Body of pancreas (tissue), 4 donors: ENCODE measurements at regions not wholly inside any gene's neighbourhood (a gene's known extent, or its start where the extent isn't known, plus 50 kb on each side); places are given as distances from the start of the nearest gene placed in this dataset.

Source experiments
- ATAC-seq: fragments of 150-250 bp; one replicate; pipeline ENCODE4 v1.9.1; 2016
- DNase-seq, 4 donors: peaks; one replicate each; pipeline ENCODE4 v3.0.0-alpha.2; 2019
- H3K27ac ChIP-seq, 4 donors: fragments of 200-600 bp; sonication (generic); 1 replicate in 3 of 4; 2 replicates in 1 of 4; pipeline versions ENCODE4 v1.5.1 to v1.6.1; 2016 to 2019; ENCODE audit warnings: mild to moderate bottlenecking in 1 of 4, mixed read lengths in 1 of 4, moderate library complexity in 1 of 4
- H3K27me3 ChIP-seq, 2 donors: fragments of 200-600 bp; sonication (generic); one replicate each; pipeline ENCODE4 v1.6.0; 2016; ENCODE audit warnings: mild to moderate bottlenecking in 1 of 2
- H3K36me3 ChIP-seq, 2 donors: fragments of 200-600 bp; sonication (generic); replicated peaks in 1 of 2; 2 replicates each; pipeline ENCODE4 v1.5.1; 2016; ENCODE audit warnings: low read depth in 2 of 2; ENCODE audit not compliant: insufficient read depth in 1 of 2
- H3K4me1 ChIP-seq: fragments of 200-600 bp; sonication (generic); one replicate; pipeline ENCODE4 v1.6.0; 2016
- H3K4me3 ChIP-seq, 2 donors: fragments of 200-600 bp; sonication (generic); 1 replicate in 1 of 2; 2 replicates in 1 of 2; pipeline ENCODE4 v1.5.1; 2016 to 2019
- H3K9me3 ChIP-seq, 3 donors: fragments of 200-600 bp; sonication (generic); 1 replicate in 2 of 3; 2 replicates in 1 of 3; pipeline ENCODE4 v1.5.1; 2016
- POLR2A ChIP-seq, 3 donors: fragments of 450-650 bp; IDR thresholded peaks; one replicate each; pipeline ENCODE4 v1.6.1; 2016; ENCODE audit warnings: antibody characterized with exemption in 3 of 3, mild to moderate bottlenecking in 2 of 3
- WGBS, 2 donors: methylation state at CpG; one replicate each; pipeline ENCODE4 v1.1.5; 2017; 5-methylcytosine and 5-hydroxymethylcytosine counted together
- intact Hi-C: fragments of 100-400 bp; cut with DNase I; formaldehyde crosslinking; loops from one replicate; pipeline ENCODE4 v1.15.1; 2023
- TF ChIP-seq, protein P1 (sequence below), 7 experiments: fragments of 450-650 bp in 4 of 7; fragments of 200-600 bp in 3 of 7; sonication (generic) in 3 of 7; IDR thresholded peaks; one replicate each; pipeline ENCODE4 v1.5.1; 2016 to 2019; ENCODE audit warnings: antibody characterized with exemption in 7 of 7

DNA sequence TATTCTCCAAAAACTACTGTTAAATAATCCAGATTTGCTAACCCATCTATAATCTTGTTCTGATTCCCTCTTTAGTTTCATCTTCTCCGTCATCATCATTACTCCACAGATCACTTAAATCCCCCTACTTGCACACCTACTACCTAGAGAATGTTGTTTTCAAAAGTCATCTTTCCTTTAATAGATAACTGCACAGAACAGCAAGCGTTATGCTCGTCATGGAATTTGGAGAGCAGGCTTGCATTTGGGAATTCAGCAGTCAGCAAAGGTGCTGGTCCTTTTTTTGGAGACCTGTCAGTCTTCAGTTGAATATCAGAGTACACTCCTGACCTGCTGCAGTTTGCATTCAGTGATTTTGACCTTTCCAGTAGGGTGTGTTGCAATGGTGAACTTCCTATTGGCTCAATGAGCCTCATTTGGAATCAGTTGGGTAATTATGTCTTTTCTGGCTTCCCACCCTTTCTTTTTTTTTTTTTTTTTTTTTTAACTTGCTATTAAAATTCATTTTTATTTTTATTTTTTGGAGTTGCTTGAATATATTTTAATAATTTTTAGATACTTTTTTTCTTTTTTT, 110.6 kb downstream of the HNRNPLL start:
- H3K4me3 ChIP-seq, result no peak overlapping the region
- H3K27me3 ChIP-seq, result no peaks in the 10 kb centered on the region
- H3K4me1 ChIP-seq, result no peaks in the 10 kb centered on the region
- WGBS, 2 donors, result 87 to 90% methylated on average over 3 of the region's 3 CpGs
- ATAC-seq, result no peak
- H3K27ac ChIP-seq, result no peak overlapping the region
- intact Hi-C loops, result no loop called here
- no peaks in the 10 kb centered on the region for H3K36me3 ChIP-seq
- no peak for TF ChIP-seq POLR2A (IDR thresholded peaks at IDR 0.05)
- TF ChIP-seq, protein P1, sequence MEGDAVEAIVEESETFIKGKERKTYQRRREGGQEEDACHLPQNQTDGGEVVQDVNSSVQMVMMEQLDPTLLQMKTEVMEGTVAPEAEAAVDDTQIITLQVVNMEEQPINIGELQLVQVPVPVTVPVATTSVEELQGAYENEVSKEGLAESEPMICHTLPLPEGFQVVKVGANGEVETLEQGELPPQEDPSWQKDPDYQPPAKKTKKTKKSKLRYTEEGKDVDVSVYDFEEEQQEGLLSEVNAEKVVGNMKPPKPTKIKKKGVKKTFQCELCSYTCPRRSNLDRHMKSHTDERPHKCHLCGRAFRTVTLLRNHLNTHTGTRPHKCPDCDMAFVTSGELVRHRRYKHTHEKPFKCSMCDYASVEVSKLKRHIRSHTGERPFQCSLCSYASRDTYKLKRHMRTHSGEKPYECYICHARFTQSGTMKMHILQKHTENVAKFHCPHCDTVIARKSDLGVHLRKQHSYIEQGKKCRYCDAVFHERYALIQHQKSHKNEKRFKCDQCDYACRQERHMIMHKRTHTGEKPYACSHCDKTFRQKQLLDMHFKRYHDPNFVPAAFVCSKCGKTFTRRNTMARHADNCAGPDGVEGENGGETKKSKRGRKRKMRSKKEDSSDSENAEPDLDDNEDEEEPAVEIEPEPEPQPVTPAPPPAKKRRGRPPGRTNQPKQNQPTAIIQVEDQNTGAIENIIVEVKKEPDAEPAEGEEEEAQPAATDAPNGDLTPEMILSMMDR (IDR thresholded peaks at IDR 0.05), result no peak
- no peaks in the 10 kb centered on the region for H3K9me3 ChIP-seq
- DNase-seq, result no peak

DNA sequence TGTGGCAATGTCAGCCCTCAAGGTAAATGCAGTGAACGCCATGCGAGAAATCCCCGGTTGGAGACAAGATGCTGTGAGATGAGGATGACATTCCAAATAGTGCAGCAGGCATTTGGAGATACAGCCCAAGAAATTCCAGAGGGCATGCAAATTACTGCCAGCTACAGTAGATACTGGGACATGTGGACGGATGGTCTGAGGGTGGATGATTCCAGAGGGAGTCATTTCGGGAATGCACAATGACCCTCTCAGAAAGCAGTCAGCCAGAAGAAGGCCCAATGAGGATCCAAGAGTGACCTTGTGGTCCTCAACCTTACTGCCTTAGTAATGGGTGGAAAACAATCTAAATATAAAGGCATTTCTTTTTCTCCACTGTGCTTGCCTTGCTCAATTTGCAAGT, 111.3 kb downstream of the HNRNPLL start:
- DNase-seq (no peak), ATAC-seq (no peak)
- TF ChIP-seq, protein P1 (IDR thresholded peaks at IDR 0.05), result no peak
- TF ChIP-seq POLR2A (IDR thresholded peaks at IDR 0.05), result no peak
- Histone ChIP-seq H3K36me3 (no peaks in the 10 kb centered on the region), H3K27me3 (no peaks in the 10 kb centered on the region), H3K9me3 (no peaks in the 10 kb centered on the region), H3K4me3 (no peak overlapping the region), H3K4me1 (no peaks in the 10 kb centered on the region), H3K27ac (no peak overlapping the region)
- WGBS, 2 donors, result 87% methylated on average over 5 of the region's 5 CpGs
- intact Hi-C loops, result no loop called here

DNA sequence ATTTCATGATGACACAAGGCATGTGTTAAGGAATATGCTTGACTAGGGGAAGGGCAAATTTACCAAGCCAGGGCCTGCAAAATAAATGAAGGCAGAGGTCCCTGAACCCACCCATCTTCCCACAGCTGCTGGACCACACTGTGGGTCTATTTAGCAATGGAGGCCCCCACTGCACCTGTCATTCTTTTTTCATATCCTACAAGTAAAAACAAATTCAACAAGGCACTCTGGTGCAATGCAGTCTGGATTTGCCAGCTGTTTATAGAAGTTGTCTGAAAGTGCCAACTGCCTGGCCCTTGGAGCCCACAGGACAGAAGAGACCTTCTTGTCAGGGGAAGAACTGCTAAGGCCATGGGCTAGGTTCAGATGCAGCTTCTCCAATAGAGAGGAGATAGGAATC, 112.8 kb upstream of the ATL2 start:
- ATAC-seq, result no peak
- no peaks in the 10 kb centered on the region for H3K4me1 ChIP-seq
- H3K9me3 ChIP-seq, result no peaks in the 10 kb centered on the region
- TF ChIP-seq, protein P1 (IDR thresholded peaks at IDR 0.05), result no peak
- no peak for TF ChIP-seq POLR2A (IDR thresholded peaks at IDR 0.05)
- intact Hi-C loops, result no loop called here
- no peak for DNase-seq
- H3K27ac ChIP-seq, result no peak overlapping the region
- H3K36me3 ChIP-seq, result no peaks in the 10 kb centered on the region
- H3K4me3 ChIP-seq, result no peak overlapping the region
- no peaks in the 10 kb centered on the region for H3K27me3 ChIP-seq

DNA sequence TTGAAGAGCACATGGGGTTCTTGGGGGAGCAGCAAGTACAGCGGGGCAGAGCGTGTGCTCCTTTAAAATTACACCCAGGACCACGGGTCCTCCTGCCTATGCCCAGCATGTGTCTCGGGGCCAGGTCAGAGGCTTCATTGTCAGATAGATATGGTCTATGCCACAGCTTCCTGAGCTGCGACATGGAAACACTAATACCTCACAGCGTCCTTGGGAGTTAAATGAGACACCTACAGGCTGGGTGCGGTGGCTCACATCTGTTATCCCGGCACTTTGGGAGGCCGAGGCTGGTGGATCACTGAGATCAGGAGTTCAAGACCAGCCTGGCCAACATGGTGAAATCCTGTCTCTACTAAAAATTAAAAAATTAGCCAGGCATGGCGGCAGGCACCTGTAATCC, 110.8 kb upstream of the ATL2 start:
- no peak overlapping the region for H3K4me3 ChIP-seq
- H3K4me1 ChIP-seq, result no peaks in the 10 kb centered on the region
- 85 to 90% methylated on average over 7 to 10 of the region's 10 CpGs for WGBS, 2 donors
- no peaks in the 10 kb centered on the region for H3K9me3 ChIP-seq
- H3K36me3 ChIP-seq, result no peaks in the 10 kb centered on the region
- intact Hi-C loops, result no loop called here
- ATAC-seq, result no peak
- H3K27ac ChIP-seq, result no peak overlapping the region
- no peak for DNase-seq
- TF ChIP-seq POLR2A (IDR thresholded peaks at IDR 0.05), result no peak
- TF ChIP-seq, protein P1 (IDR thresholded peaks at IDR 0.05), result no peak
- H3K27me3 ChIP-seq, result no peaks in the 10 kb centered on the region

DNA sequence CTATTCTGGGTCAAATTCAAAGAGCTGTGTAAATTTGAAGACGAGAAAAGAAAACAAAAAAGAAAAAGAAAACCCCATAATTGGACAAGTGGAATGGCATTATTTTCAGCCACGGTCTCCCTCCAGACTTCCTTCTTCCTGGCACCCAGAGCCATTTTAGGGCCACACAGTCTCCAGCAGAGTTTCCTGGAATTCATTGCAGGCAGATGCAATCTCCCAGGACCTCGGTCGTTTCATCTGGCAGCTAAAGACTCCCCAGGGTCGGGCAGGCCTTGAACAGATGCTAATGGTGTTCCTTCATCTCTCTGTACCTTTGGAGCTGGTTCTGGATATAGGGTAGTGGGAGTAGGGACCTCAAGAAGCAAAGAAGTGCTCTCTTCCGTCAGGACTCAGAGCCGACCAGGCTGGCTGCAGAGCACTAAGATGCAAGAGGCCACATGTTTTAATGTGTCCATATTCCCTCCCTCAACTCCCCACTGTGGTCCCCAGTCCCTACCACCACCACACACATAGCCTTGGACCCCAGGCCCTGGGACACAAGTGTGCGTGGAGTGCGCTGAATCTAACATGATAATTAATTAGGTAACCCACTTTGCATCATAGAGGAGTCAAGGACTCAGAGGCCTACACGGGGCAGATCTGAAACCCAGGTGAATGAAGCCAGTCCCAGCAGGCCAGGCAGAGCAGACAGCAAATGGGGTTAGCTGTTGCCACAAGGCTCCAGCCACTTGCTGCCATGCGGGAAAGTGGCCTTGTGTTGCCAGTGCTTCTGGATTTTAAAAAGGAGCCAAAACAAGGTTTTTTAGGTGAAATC, 109.3 kb upstream of the ATL2 start:
- Histone ChIP-seq H3K27me3 (no peaks in the 10 kb centered on the region), H3K4me3 (no peak overlapping the region), H3K4me1 (no peaks in the 10 kb centered on the region), H3K9me3 (peaks cover 0 to 2% (median 0%) of the 10 kb centered on the region in 3 donors), H3K27ac (no peak overlapping the region), H3K36me3 (no peaks in the 10 kb centered on the region)
- TF ChIP-seq, protein P1 (IDR thresholded peaks at IDR 0.05), result no peak
- TF ChIP-seq POLR2A (IDR thresholded peaks at IDR 0.05), result no peak
- no peak for ATAC-seq
- intact Hi-C loops, result no loop called here
- DNase-seq, result no peak
- 69 to 78% methylated on average over 9 to 11 of the region's 11 CpGs for WGBS, 2 donors
